ENCODE measurements at regions not wholly inside any gene's neighbourhood (a gene's known extent, or its start where the extent isn't known, plus 50 kb on each side); places are given as distances from the start of the nearest gene placed in this dataset.

DNA sequence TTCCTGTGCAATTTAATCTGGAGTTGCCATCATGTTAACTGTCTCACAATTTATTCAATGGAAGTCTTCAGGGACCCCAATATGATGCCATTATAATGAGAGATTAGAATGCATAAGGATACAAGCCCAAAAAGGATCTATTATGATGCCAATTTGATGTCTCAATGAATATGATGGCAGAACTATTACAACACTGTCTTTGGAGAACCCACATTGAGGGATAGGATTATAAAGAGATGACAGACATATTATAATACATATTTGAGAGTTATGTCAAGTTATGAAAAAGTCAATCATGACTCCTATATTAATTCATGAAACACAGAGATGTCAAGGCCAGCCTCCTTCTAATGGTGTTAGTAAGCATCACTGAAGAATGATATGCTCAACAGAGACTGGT, 1358.4 kb downstream of the PCDH19 start:
- TF ChIP-seq CTCF (conservative IDR thresholded peaks at IDR 0.05) = no peak
- no peak overlapping the region for H3K4ac ChIP-seq (ENCODE audit: low read depth, low read length)
- no peak overlapping the region for H3K4me3 Mint-ChIP-seq
- H3K36me3 Mint-ChIP-seq (ENCODE audit: insufficient read depth in 1 of 3, low read depth in 3 of 3) = peaks cover 17 to 34% (median 17%) of the 10 kb centered on the region in 3 experiments
- H2BK12ac ChIP-seq (ENCODE audit: insufficient read length, low read depth, low read length) = no peak overlapping the region
- H3T11ph ChIP-seq (ENCODE audit: low read length) = no peak overlapping the region
- H3K9ac ChIP-seq (ENCODE audit: extremely low read depth, insufficient read length, low read length) = no peak overlapping the region
- no peaks in the 10 kb centered on the region for H3K9me3 ChIP-seq (ENCODE audit: control insufficient read depth, low read depth, low read length)
- no peak overlapping the region for H2AK5ac ChIP-seq (ENCODE audit: insufficient read length, low read length)
- H3K79me2 ChIP-seq (ENCODE audit: insufficient read depth, low read length) = no peaks in the 10 kb centered on the region
- H2AFZ ChIP-seq (ENCODE audit: low read length) = no peak overlapping the region
- H3K23me2 ChIP-seq (ENCODE audit: insufficient read length, low read depth, low read length, poor library complexity, severe bottlenecking) = no peaks in the 10 kb centered on the region
- H3K18ac ChIP-seq (ENCODE audit: insufficient read length, low read depth, low read length) = no peak overlapping the region
- H4K91ac ChIP-seq (ENCODE audit: insufficient read length, low read depth, low read length) = no peak overlapping the region
- H3K79me1 ChIP-seq (ENCODE audit: insufficient read depth, low read depth, low read length, poor library complexity, severe bottlenecking) = no peaks in the 10 kb centered on the region
- no peak overlapping the region for H3K23ac ChIP-seq (ENCODE audit: insufficient read length, low read depth, low read length)
- H3K4me1 ChIP-seq (ENCODE audit: insufficient read depth, low read length) = no peaks in the 10 kb centered on the region
- no peak overlapping the region for H3K14ac ChIP-seq (ENCODE audit: insufficient read depth, low read length)
- no peak overlapping the region for H2BK120ac ChIP-seq (ENCODE audit: low read depth, low read length, poor library complexity, severe bottlenecking)
- 0 out of 2 replicates have a peak, but pooled peaks cover 2% of the 10 kb centered on the region for H3K27me3 Mint-ChIP-seq (ENCODE audit: low read depth)
- H2BK5ac ChIP-seq (ENCODE audit: insufficient read length, low read length) = no peak overlapping the region
- no peak overlapping the region for H4K8ac ChIP-seq (replicated peaks; ENCODE audit: insufficient read length, low read depth, low read length)
- H4K20me1 ChIP-seq (ENCODE audit: control insufficient read depth, insufficient read depth, insufficient read length) = no peaks in the 10 kb centered on the region
- no peak overlapping the region for H3K4me2 ChIP-seq (ENCODE audit: insufficient read depth, insufficient read length, low read length)
- H3K4me1 Mint-ChIP-seq = no peaks in the 10 kb centered on the region
- no peak overlapping the region for H3K27ac ChIP-seq (ENCODE audit: insufficient read length, low read depth, low read length)
- no peak for DNase-seq
- H3K9me3 Mint-ChIP-seq = peaks cover 27 to 30% of the 10 kb centered on the region in 2 experiments
- H3K27me3 ChIP-seq (ENCODE audit: insufficient read depth, low read length) = no peaks in the 10 kb centered on the region
- no peak overlapping the region for H3K27ac Mint-ChIP-seq
- H2BK20ac ChIP-seq (ENCODE audit: low read depth, low read length, poor library complexity, severe bottlenecking) = no peak overlapping the region
- H3K56ac ChIP-seq (ENCODE audit: insufficient read length, low read depth, low read length) = no peak overlapping the region
- no peak overlapping the region for H4K5ac ChIP-seq (ENCODE audit: insufficient read length, low read depth, low read length)
- H2BK15ac ChIP-seq (ENCODE audit: low read depth, low read length) = no peak overlapping the region

All from H9 (cell line).